SK-N-SH treated with all-trans-retinoic acid at 6 μM for 48 hours (cell line): ENCODE measurements at regions not wholly inside any gene's neighbourhood (a gene's known extent, or its start where the extent isn't known, plus 50 kb on each side); places are given as distances from the start of the nearest gene placed in this dataset.

Experiments used
- ATAC-seq: fragments of 200-7000 bp; cut with Tn5 transposase; 3 replicates; pipeline ENCODE4 v1.9.1; 2020; ENCODE audit warnings: mild to moderate bottlenecking, moderate library complexity
- BACH2 ChIP-seq: fragments of 250-450 bp; sonication (Bioruptor Pico); IDR thresholded peaks from 2 replicates; pipeline ENCODE4 v1.9.0; 2021; ENCODE audit warnings: mild to moderate bottlenecking, borderline replicate concordance
- CSDC2 ChIP-seq: fragments of 250-450 bp; sonication (Bioruptor Pico); IDR thresholded peaks from 2 replicates; pipeline ENCODE4 v1.5.0; 2020; ENCODE audit warnings: mild to moderate bottlenecking, moderate library complexity
- ESRRG ChIP-seq: fragments of 250-450 bp; sonication (Bioruptor Pico); IDR thresholded peaks from 2 replicates; pipeline ENCODE4 v1.6.1; 2021; ENCODE audit warnings: mild to moderate bottlenecking
- GLIS3 ChIP-seq: fragments of 250-450 bp; sonication (Bioruptor Pico); IDR thresholded peaks from 2 replicates; pipeline ENCODE4 v1.5.0; 2020; ENCODE audit warnings: mild to moderate bottlenecking, moderate library complexity
- ISL1 ChIP-seq: fragments of 250-450 bp; sonication (Bioruptor Pico); IDR thresholded peaks from 2 replicates; pipeline ENCODE4 v2.1.2; 2022; ENCODE audit warnings: mild to moderate bottlenecking, moderate library complexity
- OSR1 ChIP-seq: fragments of 250-450 bp; sonication (Bioruptor Pico); IDR thresholded peaks from 2 replicates; pipeline ENCODE4 v1.8.0; 2022; ENCODE audit warnings: moderate library complexity, mild to moderate bottlenecking, inconsistent platforms
- PPARA ChIP-seq: fragments of 250-450 bp; sonication (Bioruptor Pico); IDR thresholded peaks from 2 replicates; pipeline ENCODE4 v1.5.0; 2020; ENCODE audit warnings: mild to moderate bottlenecking, borderline replicate concordance
- RARB ChIP-seq: fragments of 250-450 bp; sonication (Bioruptor Pico); IDR thresholded peaks from 2 replicates; pipeline ENCODE4 v1.8.0; 2021; ENCODE audit warnings: mild to moderate bottlenecking, moderate library complexity
- SNAI2 ChIP-seq: fragments of 250-450 bp; sonication (Bioruptor Pico); IDR thresholded peaks from 2 replicates; pipeline ENCODE4 v1.5.0; 2020; ENCODE audit warnings: mild to moderate bottlenecking, moderate library complexity
- TCF4 ChIP-seq: fragments of 250-450 bp; sonication (Bioruptor Pico); IDR thresholded peaks from 2 replicates; pipeline ENCODE4 v1.8.0; 2021; ENCODE audit warnings: mild to moderate bottlenecking, moderate library complexity, borderline replicate concordance
- TOX ChIP-seq: fragments of 250-450 bp; sonication (Bioruptor Pico); IDR thresholded peaks from 2 replicates; pipeline ENCODE4 v1.8.0; 2021; ENCODE audit warnings: mild to moderate bottlenecking, moderate library complexity, borderline replicate concordance
- ZC3H10 ChIP-seq: fragments of 250-450 bp; sonication (Bioruptor Pico); IDR thresholded peaks from 2 replicates; pipeline ENCODE4 v1.5.1; 2021; ENCODE audit warnings: mild to moderate bottlenecking, moderate library complexity
- ZFP3 ChIP-seq: fragments of 250-450 bp; sonication (Bioruptor Pico); IDR thresholded peaks from 2 replicates; pipeline ENCODE4 v1.5.0; 2020; ENCODE audit warnings: mild to moderate bottlenecking, moderate library complexity
- ZFP30 ChIP-seq: fragments of 450-650 bp; formaldehyde crosslinking; IDR thresholded peaks from 2 replicates; pipeline ENCODE4 v1.5.0; 2022; ENCODE audit warnings: mild to moderate bottlenecking, moderate library complexity
- ZNF565 ChIP-seq: fragments of 450-650 bp; formaldehyde crosslinking; conservative IDR thresholded peaks from 2 replicates; pipeline ENCODE4 v1.5.0; 2020; ENCODE audit warnings: low read depth, mild to moderate bottlenecking, moderate library complexity
- ZNF70 ChIP-seq: fragments of 450-650 bp; formaldehyde crosslinking; IDR thresholded peaks from 2 replicates; pipeline ENCODE4 v1.5.0; 2020; ENCODE audit warnings: mild to moderate bottlenecking, moderate library complexity
- ZNF8 ChIP-seq: fragments of 450-650 bp; formaldehyde crosslinking; IDR thresholded peaks from 2 replicates; pipeline ENCODE4 v1.5.0; 2020; ENCODE audit warnings: mild to moderate bottlenecking, moderate library complexity
- TF ChIP-seq, protein P1 (sequence below): fragments of 250-450 bp; sonication (Bioruptor Pico); IDR thresholded peaks from 2 replicates; pipeline ENCODE4 v1.5.1; 2021; ENCODE audit warnings: mild to moderate bottlenecking, moderate library complexity
- TF ChIP-seq, protein P2 (sequence below): fragments of 250-450 bp; sonication (Bioruptor Pico); IDR thresholded peaks from 2 replicates; pipeline ENCODE4 v1.5.1; 2020; ENCODE audit warnings: low read depth, mild to moderate bottlenecking, moderate library complexity
- TF ChIP-seq, protein P3 (sequence below): fragments of 250-450 bp; sonication (Bioruptor Pico); IDR thresholded peaks from 2 replicates; pipeline ENCODE4 v1.5.0; 2020; ENCODE audit warnings: mild to moderate bottlenecking, moderate library complexity
- TF ChIP-seq, protein P4 (sequence below): fragments of 250-450 bp; sonication (Bioruptor Pico); IDR thresholded peaks from 2 replicates; pipeline ENCODE4 v1.8.0; 2021; ENCODE audit warnings: low read depth, mild to moderate bottlenecking, moderate library complexity, borderline replicate concordance
- TF ChIP-seq, protein P5 (sequence below): fragments of 250-450 bp; sonication (Bioruptor Pico); IDR thresholded peaks from 2 replicates; pipeline ENCODE4 v1.8.0; 2020; ENCODE audit warnings: mild to moderate bottlenecking, moderate library complexity, borderline replicate concordance

DNA sequence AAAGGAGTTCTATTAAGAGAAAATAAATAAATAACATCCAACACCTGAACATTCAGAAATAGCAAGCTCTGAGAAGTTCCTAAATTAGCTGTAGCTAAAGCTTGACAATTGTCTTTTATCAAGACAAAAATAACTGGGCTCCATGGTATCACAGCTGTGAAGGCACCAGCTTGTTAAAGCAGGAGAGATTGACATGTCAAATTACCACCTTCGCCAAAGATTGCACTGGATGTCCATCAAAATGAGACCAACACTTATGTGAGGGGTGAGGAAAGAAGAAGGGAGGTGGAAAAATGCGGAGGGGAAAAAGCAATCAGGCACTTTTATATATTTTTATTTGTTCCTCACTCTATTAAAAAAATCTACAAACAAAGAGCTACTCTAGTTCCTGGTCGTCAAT is 1827.5 kb upstream of the RAG2 start:
- TF ChIP-seq GLIS3 (no peak), CSDC2 (CRISPR knock-in tag) (no peak), TOX (CRISPR knock-in tag) (no peak), BACH2 (CRISPR knock-in tag) (no peak), ZC3H10 (CRISPR knock-in tag) (no peak), ZNF565 (no peak), ZNF70 (no peak), ZNF8 (CRISPR knock-in tag) (no peak), TCF4 (CRISPR knock-in tag) (no peak), ESRRG (no peak), ISL1 (no peak), SNAI2 (CRISPR knock-in tag) (no peak), ZFP3 (CRISPR knock-in tag) (no peak), ZFP30 (CRISPR knock-in tag) (no peak), OSR1 (CRISPR knock-in tag) (no peak)
- TF ChIP-seq, protein P1, sequence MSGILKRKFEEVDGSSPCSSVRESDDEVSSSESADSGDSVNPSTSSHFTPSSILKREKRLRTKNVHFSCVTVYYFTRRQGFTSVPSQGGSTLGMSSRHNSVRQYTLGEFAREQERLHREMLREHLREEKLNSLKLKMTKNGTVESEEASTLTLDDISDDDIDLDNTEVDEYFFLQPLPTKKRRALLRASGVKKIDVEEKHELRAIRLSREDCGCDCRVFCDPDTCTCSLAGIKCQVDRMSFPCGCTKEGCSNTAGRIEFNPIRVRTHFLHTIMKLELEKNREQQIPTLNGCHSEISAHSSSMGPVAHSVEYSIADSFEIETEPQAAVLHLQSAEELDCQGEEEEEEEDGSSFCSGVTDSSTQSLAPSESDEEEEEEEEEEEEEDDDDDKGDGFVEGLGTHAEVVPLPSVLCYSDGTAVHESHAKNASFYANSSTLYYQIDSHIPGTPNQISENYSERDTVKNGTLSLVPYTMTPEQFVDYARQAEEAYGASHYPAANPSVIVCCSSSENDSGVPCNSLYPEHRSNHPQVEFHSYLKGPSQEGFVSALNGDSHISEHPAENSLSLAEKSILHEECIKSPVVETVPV (CRISPR knock-in tag): no peak
- TF ChIP-seq, protein P2, sequence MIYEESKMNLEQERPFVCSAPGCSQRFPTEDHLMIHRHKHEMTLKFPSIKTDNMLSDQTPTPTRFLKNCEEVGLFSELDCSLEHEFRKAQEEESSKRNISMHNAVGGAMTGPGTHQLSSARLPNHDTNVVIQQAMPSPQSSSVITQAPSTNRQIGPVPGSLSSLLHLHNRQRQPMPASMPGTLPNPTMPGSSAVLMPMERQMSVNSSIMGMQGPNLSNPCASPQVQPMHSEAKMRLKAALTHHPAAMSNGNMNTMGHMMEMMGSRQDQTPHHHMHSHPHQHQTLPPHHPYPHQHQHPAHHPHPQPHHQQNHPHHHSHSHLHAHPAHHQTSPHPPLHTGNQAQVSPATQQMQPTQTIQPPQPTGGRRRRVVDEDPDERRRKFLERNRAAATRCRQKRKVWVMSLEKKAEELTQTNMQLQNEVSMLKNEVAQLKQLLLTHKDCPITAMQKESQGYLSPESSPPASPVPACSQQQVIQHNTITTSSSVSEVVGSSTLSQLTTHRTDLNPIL: no peak
- TF ChIP-seq, protein P3, sequence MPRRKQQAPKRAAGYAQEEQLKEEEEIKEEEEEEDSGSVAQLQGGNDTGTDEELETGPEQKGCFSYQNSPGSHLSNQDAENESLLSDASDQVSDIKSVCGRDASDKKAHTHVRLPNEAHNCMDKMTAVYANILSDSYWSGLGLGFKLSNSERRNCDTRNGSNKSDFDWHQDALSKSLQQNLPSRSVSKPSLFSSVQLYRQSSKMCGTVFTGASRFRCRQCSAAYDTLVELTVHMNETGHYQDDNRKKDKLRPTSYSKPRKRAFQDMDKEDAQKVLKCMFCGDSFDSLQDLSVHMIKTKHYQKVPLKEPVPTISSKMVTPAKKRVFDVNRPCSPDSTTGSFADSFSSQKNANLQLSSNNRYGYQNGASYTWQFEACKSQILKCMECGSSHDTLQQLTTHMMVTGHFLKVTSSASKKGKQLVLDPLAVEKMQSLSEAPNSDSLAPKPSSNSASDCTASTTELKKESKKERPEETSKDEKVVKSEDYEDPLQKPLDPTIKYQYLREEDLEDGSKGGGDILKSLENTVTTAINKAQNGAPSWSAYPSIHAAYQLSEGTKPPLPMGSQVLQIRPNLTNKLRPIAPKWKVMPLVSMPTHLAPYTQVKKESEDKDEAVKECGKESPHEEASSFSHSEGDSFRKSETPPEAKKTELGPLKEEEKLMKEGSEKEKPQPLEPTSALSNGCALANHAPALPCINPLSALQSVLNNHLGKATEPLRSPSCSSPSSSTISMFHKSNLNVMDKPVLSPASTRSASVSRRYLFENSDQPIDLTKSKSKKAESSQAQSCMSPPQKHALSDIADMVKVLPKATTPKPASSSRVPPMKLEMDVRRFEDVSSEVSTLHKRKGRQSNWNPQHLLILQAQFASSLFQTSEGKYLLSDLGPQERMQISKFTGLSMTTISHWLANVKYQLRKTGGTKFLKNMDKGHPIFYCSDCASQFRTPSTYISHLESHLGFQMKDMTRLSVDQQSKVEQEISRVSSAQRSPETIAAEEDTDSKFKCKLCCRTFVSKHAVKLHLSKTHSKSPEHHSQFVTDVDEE (CRISPR knock-in tag): no peak
- TF ChIP-seq, protein P4, sequence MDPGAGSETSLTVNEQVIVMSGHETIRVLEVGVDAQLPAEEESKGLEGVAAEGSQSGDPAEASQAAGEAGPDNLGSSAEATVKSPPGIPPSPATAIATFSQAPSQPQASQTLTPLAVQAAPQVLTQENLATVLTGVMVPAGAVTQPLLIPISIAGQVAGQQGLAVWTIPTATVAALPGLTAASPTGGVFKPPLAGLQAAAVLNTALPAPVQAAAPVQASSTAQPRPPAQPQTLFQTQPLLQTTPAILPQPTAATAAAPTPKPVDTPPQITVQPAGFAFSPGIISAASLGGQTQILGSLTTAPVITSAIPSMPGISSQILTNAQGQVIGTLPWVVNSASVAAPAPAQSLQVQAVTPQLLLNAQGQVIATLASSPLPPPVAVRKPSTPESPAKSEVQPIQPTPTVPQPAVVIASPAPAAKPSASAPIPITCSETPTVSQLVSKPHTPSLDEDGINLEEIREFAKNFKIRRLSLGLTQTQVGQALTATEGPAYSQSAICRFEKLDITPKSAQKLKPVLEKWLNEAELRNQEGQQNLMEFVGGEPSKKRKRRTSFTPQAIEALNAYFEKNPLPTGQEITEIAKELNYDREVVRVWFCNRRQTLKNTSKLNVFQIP: no peak
- TF ChIP-seq, protein P5, sequence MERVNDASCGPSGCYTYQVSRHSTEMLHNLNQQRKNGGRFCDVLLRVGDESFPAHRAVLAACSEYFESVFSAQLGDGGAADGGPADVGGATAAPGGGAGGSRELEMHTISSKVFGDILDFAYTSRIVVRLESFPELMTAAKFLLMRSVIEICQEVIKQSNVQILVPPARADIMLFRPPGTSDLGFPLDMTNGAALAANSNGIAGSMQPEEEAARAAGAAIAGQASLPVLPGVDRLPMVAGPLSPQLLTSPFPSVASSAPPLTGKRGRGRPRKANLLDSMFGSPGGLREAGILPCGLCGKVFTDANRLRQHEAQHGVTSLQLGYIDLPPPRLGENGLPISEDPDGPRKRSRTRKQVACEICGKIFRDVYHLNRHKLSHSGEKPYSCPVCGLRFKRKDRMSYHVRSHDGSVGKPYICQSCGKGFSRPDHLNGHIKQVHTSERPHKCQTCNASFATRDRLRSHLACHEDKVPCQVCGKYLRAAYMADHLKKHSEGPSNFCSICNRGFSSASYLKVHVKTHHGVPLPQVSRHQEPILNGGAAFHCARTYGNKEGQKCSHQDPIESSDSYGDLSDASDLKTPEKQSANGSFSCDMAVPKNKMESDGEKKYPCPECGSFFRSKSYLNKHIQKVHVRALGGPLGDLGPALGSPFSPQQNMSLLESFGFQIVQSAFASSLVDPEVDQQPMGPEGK: no peak
- no peak for ATAC-seq

DNA sequence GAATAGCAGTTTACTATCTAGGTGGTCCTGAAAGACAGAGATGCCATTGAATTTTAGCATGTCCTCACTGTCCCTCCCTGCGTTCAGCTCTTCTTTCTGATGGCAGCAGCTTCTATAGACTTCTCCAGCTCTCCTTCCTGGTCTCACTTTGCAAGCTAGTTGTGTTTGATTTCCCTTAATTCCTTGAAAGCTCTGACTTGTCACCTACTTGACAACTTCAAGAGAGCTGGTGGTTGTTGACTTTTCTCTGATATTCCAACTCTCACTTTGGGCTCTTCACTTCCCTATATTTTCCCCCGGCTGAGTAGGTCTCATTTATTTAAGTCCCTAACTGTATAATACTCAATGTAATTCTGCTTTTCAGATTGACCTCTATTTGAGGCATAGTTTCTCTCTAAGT is 1825.0 kb upstream of the RAG2 start:
- ATAC-seq: no peak
- TF ChIP-seq, protein P1 (CRISPR knock-in tag): no peak
- TF ChIP-seq ZFP30 (CRISPR knock-in tag): no peak
- no peak for TF ChIP-seq ZNF565
- TF ChIP-seq ZNF8 (CRISPR knock-in tag): no peak
- TF ChIP-seq RARB (CRISPR knock-in tag): no peak
- TF ChIP-seq ESRRG: no peak
- no peak for TF ChIP-seq CSDC2 (CRISPR knock-in tag)
- TF ChIP-seq ISL1: no peak
- TF ChIP-seq TCF4 (CRISPR knock-in tag): no peak
- TF ChIP-seq GLIS3: no peak
- no peak for TF ChIP-seq ZC3H10 (CRISPR knock-in tag)
- no peak for TF ChIP-seq BACH2 (CRISPR knock-in tag)

DNA sequence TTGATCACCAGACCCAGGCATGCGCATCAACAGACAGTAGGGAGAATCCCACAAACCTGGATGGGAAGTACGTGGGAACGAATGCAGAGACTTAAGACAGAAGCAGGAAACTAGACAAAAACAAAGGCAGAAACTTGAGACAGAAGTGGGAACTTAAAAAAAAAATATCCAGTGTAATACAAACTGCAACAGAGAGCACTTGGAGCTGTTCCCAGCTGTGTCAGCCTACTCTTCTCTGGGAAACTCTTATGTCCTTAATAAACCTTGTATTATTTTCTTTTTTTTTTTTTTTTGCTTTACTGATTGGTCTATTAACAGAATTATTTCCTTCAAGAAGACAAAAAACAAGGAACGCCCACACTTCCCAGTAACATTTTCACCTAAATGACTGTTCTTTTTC is 1818.1 kb upstream of the RAG2 start:
- TF ChIP-seq ESRRG (no peak), ZFP3 (CRISPR knock-in tag) (no peak), PPARA (no peak), ZNF565 (no peak)
- TF ChIP-seq, protein P3 (CRISPR knock-in tag): no peak
- ATAC-seq: no peak
